ENCODE measurements at regions not wholly inside any gene's neighbourhood (a gene's known extent, or its start where the extent isn't known, plus 50 kb on each side); places are given as distances from the start of the nearest gene placed in this dataset.

- TF ChIP-seq TCF12 (IDR thresholded peaks at IDR 0.05; ENCODE audit: low read depth) (no peak), USF1 (IDR thresholded peaks at IDR 0.05) (no peak), TAF1 (IDR thresholded peaks at IDR 0.05; ENCODE audit: low read depth) (no peak), RAD21 (IDR thresholded peaks at IDR 0.05; ENCODE audit: low read depth) (no peak), EP300 (IDR thresholded peaks at IDR 0.05; ENCODE audit: borderline replicate concordance) (no peak), CEBPB (IDR thresholded peaks at IDR 0.05) (no peak), REST (IDR thresholded peaks at IDR 0.05; ENCODE audit: low read depth) (no peak), ZBTB7A (IDR thresholded peaks at IDR 0.05; ENCODE audit: low read depth) (no peak), MAX (IDR thresholded peaks at IDR 0.05) (no peak), NFIC (IDR thresholded peaks at IDR 0.05) (no peak), YY1 (IDR thresholded peaks at IDR 0.05; ENCODE audit: low read depth) (no peak), CREB1 (IDR thresholded peaks at IDR 0.05; ENCODE audit: low read depth) (no peak), TEAD4 (IDR thresholded peaks at IDR 0.05) (no peak), FOXM1 (IDR thresholded peaks at IDR 0.05; ENCODE audit: borderline replicate concordance, low read depth) (no peak)
Measured at GRCh38 chr4:138749303-138749702, 266.3 kb upstream of the NOCT start.

Data from Ishikawa (cell line).